Caco-2 (cell line): ENCODE measurements at regions not wholly inside any gene's neighbourhood (a gene's known extent, or its start where the extent isn't known, plus 50 kb on each side); places are given as distances from the start of the nearest gene placed in this dataset.

Experiments used
- BruUV-seq: library from RNA; stranded (reverse); fragments of 400-500 nt; replicated peaks from 2 replicates; lab custom pipeline; 2021; lab: Mats Ljungman, UMichigan
- CTCF ChIA-PET: fragments of 300-600 bp; sonication (Branson Sonifier 250); formaldehyde crosslinking; loops from one replicate; lab custom pipeline; 2022; ENCODE audit warnings: antibody characterized with exemption; lab: Charles Lee
- POLR2A ChIA-PET: fragments of 300-600 bp; sonication (Branson Sonifier 250); formaldehyde crosslinking; loops from one replicate; lab custom pipeline; 2022; ENCODE audit warnings: antibody characterized with exemption; lab: Charles Lee
- DNase-seq, 2 experiments: peaks; one replicate each; pipeline versions ENCODE4 v3.0.0 to v3.0.0-alpha.2; 2020 to 2022
- H3K27me3 ChIP-seq: replicated peaks from 2 replicates; pipeline ENCODE4 v1.6.0; 2011; ENCODE audit warnings: low read length; ENCODE audit not compliant: control insufficient read depth, insufficient read depth
- H3K36me3 ChIP-seq: 2 replicates; pipeline ENCODE4 v1.5.1; 2011; ENCODE audit warnings: low read length; ENCODE audit not compliant: control insufficient read depth, insufficient read depth
- H3K4me1 ChIP-seq: fragments of 250-450 bp; sonication (Bioruptor Pico); 2 replicates; pipeline ENCODE4 v1.5.1; 2020; ENCODE audit warnings: mild to moderate bottlenecking
- H3K4me3 ChIP-seq: 2 replicates; pipeline ENCODE4 v1.5.1; 2011; ENCODE audit warnings: low read depth, mild to moderate bottlenecking, control low read depth, low read length
- H3K9me3 ChIP-seq: fragments of 250-450 bp; sonication (Bioruptor Pico); 2 replicates; pipeline ENCODE4 v1.5.1; 2020; ENCODE audit warnings: mild to moderate bottlenecking, moderate library complexity
- H3K27ac Mint-ChIP-seq: one replicate; pipeline ENCODE4 v1.8.0; 2022; ENCODE audit warnings: mixed read lengths; ENCODE audit not compliant: unreplicated experiment
- H3K27me3 Mint-ChIP-seq: one replicate; pipeline ENCODE4 v1.8.0; 2022; ENCODE audit warnings: mixed read lengths; ENCODE audit not compliant: insufficient read depth, unreplicated experiment
- H3K36me3 Mint-ChIP-seq: one replicate; pipeline ENCODE4 v1.8.0; 2022; ENCODE audit warnings: mild to moderate bottlenecking, mixed read lengths; ENCODE audit not compliant: insufficient read depth, unreplicated experiment
- H3K4me1 Mint-ChIP-seq: one replicate; pipeline ENCODE4 v1.8.0; 2022; ENCODE audit warnings: low read depth, mixed read lengths; ENCODE audit not compliant: unreplicated experiment
- H3K4me3 Mint-ChIP-seq: one replicate; pipeline ENCODE4 v1.8.0; 2022; ENCODE audit warnings: mild to moderate bottlenecking, moderate library complexity, mixed read lengths; ENCODE audit not compliant: unreplicated experiment
- H3K9me3 Mint-ChIP-seq: one replicate; pipeline ENCODE4 v1.8.0; 2022; ENCODE audit warnings: mixed read lengths; ENCODE audit not compliant: unreplicated experiment
- intact Hi-C: fragments of 100-400 bp; cut with micrococcal nuclease; formaldehyde crosslinking; loops from one replicate; pipeline ENCODE4 v1.10.0; 2022; ENCODE audit not compliant: unreplicated experiment
- TF ChIP-seq, protein P1 (sequence below), 2 experiments: fragments of 200-600 bp in 1 of 2; IDR thresholded peaks; 1 replicate in 1 of 2; 2 replicates in 1 of 2; pipeline versions ENCODE4 v1.5.1 to v1.8.0; 2011 to 2022; ENCODE audit warnings: antibody characterized with exemption in 1 of 2, control low read depth in 1 of 2, inconsistent platforms in 1 of 2, low read depth in 1 of 2, low read length in 1 of 2, mild to moderate bottlenecking in 1 of 2, moderate library complexity in 1 of 2; ENCODE audit not compliant: insufficient read depth in 1 of 2, severe bottlenecking in 1 of 2, unreplicated experiment in 1 of 2

- H3K36me3 Mint-ChIP-seq, result no peaks in the 10 kb centered on the region
- no peaks in the 10 kb centered on the region; the same call in 1 of the 2 replicates for H3K27me3 ChIP-seq
- H3K27me3 Mint-ChIP-seq, result peaks cover 24% of the 10 kb centered on the region
- H3K27ac Mint-ChIP-seq, result no peak overlapping the region
- POLR2A ChIA-PET, result no interaction called here
- H3K4me3 ChIP-seq, result no peak overlapping the region
- intact Hi-C loops, result no loop called here
- TF ChIP-seq, protein P1, sequence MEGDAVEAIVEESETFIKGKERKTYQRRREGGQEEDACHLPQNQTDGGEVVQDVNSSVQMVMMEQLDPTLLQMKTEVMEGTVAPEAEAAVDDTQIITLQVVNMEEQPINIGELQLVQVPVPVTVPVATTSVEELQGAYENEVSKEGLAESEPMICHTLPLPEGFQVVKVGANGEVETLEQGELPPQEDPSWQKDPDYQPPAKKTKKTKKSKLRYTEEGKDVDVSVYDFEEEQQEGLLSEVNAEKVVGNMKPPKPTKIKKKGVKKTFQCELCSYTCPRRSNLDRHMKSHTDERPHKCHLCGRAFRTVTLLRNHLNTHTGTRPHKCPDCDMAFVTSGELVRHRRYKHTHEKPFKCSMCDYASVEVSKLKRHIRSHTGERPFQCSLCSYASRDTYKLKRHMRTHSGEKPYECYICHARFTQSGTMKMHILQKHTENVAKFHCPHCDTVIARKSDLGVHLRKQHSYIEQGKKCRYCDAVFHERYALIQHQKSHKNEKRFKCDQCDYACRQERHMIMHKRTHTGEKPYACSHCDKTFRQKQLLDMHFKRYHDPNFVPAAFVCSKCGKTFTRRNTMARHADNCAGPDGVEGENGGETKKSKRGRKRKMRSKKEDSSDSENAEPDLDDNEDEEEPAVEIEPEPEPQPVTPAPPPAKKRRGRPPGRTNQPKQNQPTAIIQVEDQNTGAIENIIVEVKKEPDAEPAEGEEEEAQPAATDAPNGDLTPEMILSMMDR (IDR thresholded peaks at IDR 0.05; ENCODE audit: insufficient read depth in 1 of 2, low read depth in 1 of 2, low read length in 1 of 2, severe bottlenecking in 1 of 2, unreplicated experiment in 1 of 2), result no peak
- BruUV-seq, result no TSS peak
- no peaks in the 10 kb centered on the region for H3K36me3 ChIP-seq
- H3K4me3 Mint-ChIP-seq, result no peak overlapping the region
- H3K9me3 ChIP-seq, result no peaks in the 10 kb centered on the region
- no peaks in the 10 kb centered on the region for H3K4me1 Mint-ChIP-seq
- H3K9me3 Mint-ChIP-seq, result no peaks in the 10 kb centered on the region
- no peak for DNase-seq
- CTCF ChIA-PET, result no interaction called here
- H3K4me1 ChIP-seq, result no peaks in the 10 kb centered on the region
Measured at GRCh38 chr11:119513806-119514170, 90.8 kb upstream of the THY1 start.

- Histone ChIP-seq H3K27me3 (no peaks in the 10 kb centered on the region; the same call in 1 of the 2 replicates), H3K4me3 (no peak overlapping the region), H3K4me1 (no peaks in the 10 kb centered on the region), H3K36me3 (no peaks in the 10 kb centered on the region), H3K9me3 (no peaks in the 10 kb centered on the region)
- Mint-ChIP-seq H3K27me3 (peaks cover 24% of the 10 kb centered on the region), H3K4me3 (no peak overlapping the region), H3K9me3 (no peaks in the 10 kb centered on the region), H3K4me1 (no peaks in the 10 kb centered on the region), H3K27ac (no peak overlapping the region), H3K36me3 (no peaks in the 10 kb centered on the region)
- intact Hi-C loops, result no loop called here
- TF ChIP-seq, protein P1 (IDR thresholded peaks at IDR 0.05; ENCODE audit: insufficient read depth in 1 of 2, low read depth in 1 of 2, low read length in 1 of 2, severe bottlenecking in 1 of 2, unreplicated experiment in 1 of 2), result no peak
- CTCF ChIA-PET, result no interaction called here
- no peak for DNase-seq
- POLR2A ChIA-PET, result no interaction called here
- no TSS peak for BruUV-seq
Measured at GRCh38 chr11:119513131-119513805, 90.3 kb upstream of the THY1 start.

- H3K36me3 ChIP-seq, result no peaks in the 10 kb centered on the region
- Mint-ChIP-seq H3K4me1 (no peaks in the 10 kb centered on the region), H3K27ac (no peak overlapping the region), H3K36me3 (no peaks in the 10 kb centered on the region), H3K9me3 (no peaks in the 10 kb centered on the region), H3K27me3 (peaks cover 24% of the 10 kb centered on the region), H3K4me3 (no peak overlapping the region)
- TF ChIP-seq, protein P1 (IDR thresholded peaks at IDR 0.05; ENCODE audit: insufficient read depth in 1 of 2, low read depth in 1 of 2, low read length in 1 of 2, severe bottlenecking in 1 of 2, unreplicated experiment in 1 of 2), result no peak
- no peaks in the 10 kb centered on the region; the same call in 1 of the 2 replicates for H3K27me3 ChIP-seq
- ChIA-PET POLR2A (no interaction called here), CTCF (no interaction called here)
- H3K9me3 ChIP-seq, result no peaks in the 10 kb centered on the region
- no peaks in the 10 kb centered on the region for H3K4me1 ChIP-seq
- intact Hi-C loops, result no loop called here
- DNase-seq, result no peak
- BruUV-seq, result no TSS peak
- no peak overlapping the region for H3K4me3 ChIP-seq
Measured at GRCh38 chr11:119512369-119512768, 89.4 kb upstream of the THY1 start.
